ENCODE measurements at regions not wholly inside any gene's neighbourhood (a gene's known extent, or its start where the extent isn't known, plus 50 kb on each side); places are given as distances from the start of the nearest gene placed in this dataset.

DNA sequence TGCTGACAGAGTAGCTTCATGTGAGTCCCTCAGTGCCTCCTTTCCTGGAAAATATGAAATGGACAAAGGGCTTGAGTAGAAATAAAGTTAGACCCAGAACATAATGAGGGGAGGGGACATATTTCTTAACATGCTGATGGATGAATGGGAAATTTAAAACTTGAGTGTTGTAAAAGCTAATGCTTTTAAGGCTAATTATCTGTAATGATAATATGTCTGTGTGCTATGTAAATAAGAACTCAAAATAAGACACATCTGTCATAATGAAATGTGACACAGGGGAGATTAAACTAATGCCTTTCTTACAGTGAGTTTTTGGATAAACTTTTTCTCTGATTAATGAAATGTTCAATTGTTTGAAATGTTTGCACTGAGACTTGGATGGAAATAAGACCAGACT lies 65.8 kb upstream of the RFXAP start:
- H3K27me3 ChIP-seq (ENCODE audit: control insufficient read depth in 1 of 2, insufficient read depth in 1 of 2, low read length in 2 of 2) = peaks cover 0 to 7% of the 10 kb centered on the region in 2 experiments
- H3K4ac ChIP-seq (ENCODE audit: low read depth in 1 of 2, low read length in 2 of 2) = no peak overlapping the region
- H3K36me3 ChIP-seq (ENCODE audit: control insufficient read depth in 1 of 2, insufficient read depth in 2 of 2, low read depth in 1 of 2, low read length in 2 of 2) = no peaks in the 10 kb centered on the region
- H2BK15ac ChIP-seq (ENCODE audit: low read depth, poor library complexity, severe bottlenecking) = no peak overlapping the region
- no peak overlapping the region for H2AFZ ChIP-seq (ENCODE audit: low read depth, low read length)
- H2BK12ac ChIP-seq (ENCODE audit: low read length in 2 of 2) = no peak overlapping the region
- no peak overlapping the region for H3K14ac ChIP-seq (ENCODE audit: low read length in 2 of 2)
- no peak overlapping the region for H3K18ac ChIP-seq (ENCODE audit: low read depth in 1 of 2, low read length in 2 of 2)
- no peak overlapping the region for H2AK5ac ChIP-seq (ENCODE audit: low read length, severe bottlenecking)
- no peak overlapping the region for H3K23ac ChIP-seq (ENCODE audit: low read length in 2 of 2)
- no peak overlapping the region for H3K4me3 ChIP-seq (ENCODE audit: insufficient read depth in 1 of 2, low read depth in 1 of 2, low read length in 2 of 2)
- no peak overlapping the region for H2BK120ac ChIP-seq (ENCODE audit: low read depth, low read length)
- H4K8ac ChIP-seq (ENCODE audit: low read length) = no peak overlapping the region
- no peaks in the 10 kb centered on the region for H3K4me1 ChIP-seq (ENCODE audit: control insufficient read depth, insufficient read depth, low read depth, low read length)
- no peak overlapping the region for H2BK5ac ChIP-seq (ENCODE audit: low read depth, low read length, poor library complexity, severe bottlenecking)
- no peak overlapping the region for H3K27ac ChIP-seq (ENCODE audit: low read length, poor library complexity, severe bottlenecking)
- H3K4me2 ChIP-seq (ENCODE audit: low read length, poor library complexity, severe bottlenecking) = no peak overlapping the region
- peaks cover 4% of the 10 kb centered on the region for H3K9me3 ChIP-seq (ENCODE audit: control insufficient read depth, low read length)
- H3K79me1 ChIP-seq (replicated peaks; ENCODE audit: low read length, poor library complexity, severe bottlenecking) = no peaks in the 10 kb centered on the region
- H3K9ac ChIP-seq (ENCODE audit: low read length) = no peak overlapping the region
- no peak overlapping the region for H4K91ac ChIP-seq (ENCODE audit: low read length)
- DNase-seq = no peak

DNA sequence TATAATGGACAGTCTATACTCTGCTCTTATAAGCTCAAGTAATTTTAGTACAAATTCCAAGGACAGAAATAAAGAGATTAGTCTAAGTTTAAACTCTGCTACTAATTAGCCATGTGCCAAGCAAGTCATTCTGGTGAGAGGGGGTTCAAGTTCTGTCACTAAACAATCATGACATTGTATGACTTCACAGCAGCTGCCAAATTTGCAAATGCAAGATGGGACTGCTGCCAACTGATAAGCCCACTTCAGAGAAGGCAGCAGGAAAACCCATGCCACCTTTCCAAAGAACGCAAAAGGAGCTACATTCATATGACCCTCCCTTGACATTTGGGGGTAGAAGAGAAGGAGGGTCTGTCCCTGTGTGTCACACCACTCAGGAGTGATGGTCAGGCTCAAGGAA lies 60.7 kb upstream of the RFXAP start:
- no peak overlapping the region for H3K4ac ChIP-seq (ENCODE audit: low read depth in 1 of 2, low read length in 2 of 2)
- no peak overlapping the region for H2AK5ac ChIP-seq (ENCODE audit: low read length, severe bottlenecking)
- peaks cover 0 to 7% of the 10 kb centered on the region in 2 experiments for H3K27me3 ChIP-seq (ENCODE audit: control insufficient read depth in 1 of 2, insufficient read depth in 1 of 2, low read length in 2 of 2)
- H3K4me2 ChIP-seq (ENCODE audit: low read length, poor library complexity, severe bottlenecking) = no peak overlapping the region
- H3K79me1 ChIP-seq (replicated peaks; ENCODE audit: low read length, poor library complexity, severe bottlenecking) = no peaks in the 10 kb centered on the region
- no peak overlapping the region for H3K18ac ChIP-seq (ENCODE audit: low read depth in 1 of 2, low read length in 2 of 2)
- H3K14ac ChIP-seq (ENCODE audit: low read length in 2 of 2) = no peak overlapping the region
- DNase-seq = no peak
- H2BK5ac ChIP-seq (ENCODE audit: low read depth, low read length, poor library complexity, severe bottlenecking) = no peak overlapping the region
- no peak overlapping the region for H2BK12ac ChIP-seq (ENCODE audit: low read length in 2 of 2)
- no peak overlapping the region for H2AFZ ChIP-seq (ENCODE audit: low read depth, low read length)
- no peaks in the 10 kb centered on the region for H3K4me1 ChIP-seq (ENCODE audit: control insufficient read depth, insufficient read depth, low read depth, low read length)
- no peak overlapping the region for H2BK120ac ChIP-seq (ENCODE audit: low read depth, low read length)
- no CpG with 5 or more reads among the region's 1 CpG for WGBS
- H4K91ac ChIP-seq (ENCODE audit: low read length) = no peak overlapping the region
- H3K23ac ChIP-seq (ENCODE audit: low read length in 2 of 2) = no peak overlapping the region
- no peak overlapping the region for H3K27ac ChIP-seq (ENCODE audit: low read length, poor library complexity, severe bottlenecking)
- no peaks in the 10 kb centered on the region for H3K36me3 ChIP-seq (ENCODE audit: control insufficient read depth in 1 of 2, insufficient read depth in 2 of 2, low read depth in 1 of 2, low read length in 2 of 2)
- H3K9ac ChIP-seq (ENCODE audit: low read length) = no peak overlapping the region
- H4K8ac ChIP-seq (ENCODE audit: low read length) = no peak overlapping the region
- H3K4me3 ChIP-seq (ENCODE audit: insufficient read depth in 1 of 2, low read depth in 1 of 2, low read length in 2 of 2) = no peak overlapping the region
- peaks cover 4% of the 10 kb centered on the region for H3K9me3 ChIP-seq (ENCODE audit: control insufficient read depth, low read length)
- no peak overlapping the region for H2BK15ac ChIP-seq (ENCODE audit: low read depth, poor library complexity, severe bottlenecking)

DNA sequence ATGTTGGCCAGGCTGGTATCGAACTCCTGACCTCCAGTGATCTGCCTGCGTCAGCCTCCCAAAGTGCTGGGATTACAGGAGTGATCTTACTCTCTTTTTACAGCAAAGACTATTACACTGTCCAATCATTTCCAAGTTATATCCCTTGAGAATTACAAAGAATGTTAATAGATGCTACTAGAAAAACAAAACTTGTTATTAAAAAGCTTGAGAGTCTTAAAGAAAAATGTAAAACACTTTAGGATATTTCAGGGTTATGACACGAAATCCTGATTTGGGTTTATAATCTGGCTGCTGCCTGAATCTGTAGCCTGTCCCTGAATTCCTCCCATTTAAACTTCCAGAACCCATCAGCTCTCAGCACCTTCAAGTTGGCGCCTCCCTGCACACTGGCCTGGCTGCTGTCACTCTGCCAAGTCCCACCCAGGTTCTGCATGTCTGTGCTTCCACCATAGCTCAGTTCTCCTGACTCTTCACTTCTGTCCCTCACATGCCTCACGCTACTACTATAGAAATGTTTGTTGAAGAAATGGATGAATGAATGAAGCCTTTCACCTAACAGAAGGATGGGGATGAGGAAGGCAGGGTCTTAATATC lies 55.8 kb upstream of the RFXAP start:
- Histone ChIP-seq H2BK120ac (ENCODE audit: low read depth, low read length) (no peak overlapping the region), H4K8ac (ENCODE audit: low read length) (no peak overlapping the region), H2AK5ac (ENCODE audit: low read length, severe bottlenecking) (no peak overlapping the region), H2AFZ (ENCODE audit: low read depth, low read length) (no peak overlapping the region), H3K18ac (ENCODE audit: low read depth in 1 of 2, low read length in 2 of 2) (no peak overlapping the region), H3K4me1 (ENCODE audit: control insufficient read depth, insufficient read depth, low read depth, low read length) (no peaks in the 10 kb centered on the region), H3K14ac (ENCODE audit: low read length in 2 of 2) (no peak overlapping the region), H4K91ac (ENCODE audit: low read length) (no peak overlapping the region), H3K36me3 (ENCODE audit: control insufficient read depth in 1 of 2, insufficient read depth in 2 of 2, low read depth in 1 of 2, low read length in 2 of 2) (no peaks in the 10 kb centered on the region), H3K4me2 (ENCODE audit: low read length, poor library complexity, severe bottlenecking) (no peak overlapping the region), H3K9ac (ENCODE audit: low read length) (no peak overlapping the region), H3K27me3 (ENCODE audit: control insufficient read depth in 1 of 2, insufficient read depth in 1 of 2, low read length in 2 of 2) (no peaks in the 10 kb centered on the region), H3K79me1 (replicated peaks; ENCODE audit: low read length, poor library complexity, severe bottlenecking) (no peaks in the 10 kb centered on the region), H2BK5ac (ENCODE audit: low read depth, low read length, poor library complexity, severe bottlenecking) (no peak overlapping the region), H2BK15ac (ENCODE audit: low read depth, poor library complexity, severe bottlenecking) (no peak overlapping the region), H3K9me3 (ENCODE audit: control insufficient read depth, low read length) (peaks cover 8% of the 10 kb centered on the region), H3K4ac (ENCODE audit: low read depth in 1 of 2, low read length in 2 of 2) (no peak overlapping the region), H2BK12ac (ENCODE audit: low read length in 2 of 2) (no peak overlapping the region), H3K4me3 (ENCODE audit: insufficient read depth in 1 of 2, low read depth in 1 of 2, low read length in 2 of 2) (no peak overlapping the region), H3K27ac (ENCODE audit: low read length, poor library complexity, severe bottlenecking) (no peak overlapping the region), H3K23ac (ENCODE audit: low read length in 2 of 2) (no peak overlapping the region)
- DNase-seq = no peak
- WGBS = 48% methylated on average over 2 of the region's 5 CpGs

DNA sequence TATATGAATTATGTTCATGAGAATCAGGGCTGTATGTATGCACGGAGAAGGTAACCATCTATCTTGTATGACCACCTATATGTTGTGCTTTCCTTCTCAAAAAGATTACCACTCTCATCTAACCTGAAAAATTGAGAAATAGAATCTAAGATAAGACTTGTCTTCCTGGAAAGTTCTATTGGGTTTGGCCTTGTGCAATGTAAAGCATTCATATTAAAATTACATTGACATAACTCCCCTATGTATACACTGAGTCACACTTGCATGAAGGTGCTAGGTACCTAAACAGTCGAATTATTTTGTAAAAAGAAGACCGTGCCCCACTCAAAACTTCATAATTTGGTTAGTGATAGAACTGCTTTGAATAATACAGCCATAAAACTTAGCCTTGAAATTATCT lies 54.5 kb upstream of the RFXAP start:
- DNase-seq = no peak
- H3K9me3 ChIP-seq (ENCODE audit: control insufficient read depth, low read length) = peaks cover 8% of the 10 kb centered on the region
- no peak overlapping the region for H2AK5ac ChIP-seq (ENCODE audit: low read length, severe bottlenecking)
- no peaks in the 10 kb centered on the region for H3K36me3 ChIP-seq (ENCODE audit: control insufficient read depth in 1 of 2, insufficient read depth in 2 of 2, low read depth in 1 of 2, low read length in 2 of 2)
- H3K79me1 ChIP-seq (replicated peaks; ENCODE audit: low read length, poor library complexity, severe bottlenecking) = no peaks in the 10 kb centered on the region
- H3K4ac ChIP-seq (ENCODE audit: low read depth in 1 of 2, low read length in 2 of 2) = no peak overlapping the region
- no peak overlapping the region for H2BK12ac ChIP-seq (ENCODE audit: low read length in 2 of 2)
- no peaks in the 10 kb centered on the region for H3K4me1 ChIP-seq (ENCODE audit: control insufficient read depth, insufficient read depth, low read depth, low read length)
- no peak overlapping the region for H3K4me2 ChIP-seq (ENCODE audit: low read length, poor library complexity, severe bottlenecking)
- H2BK120ac ChIP-seq (ENCODE audit: low read depth, low read length) = no peak overlapping the region
- H3K27me3 ChIP-seq (ENCODE audit: control insufficient read depth in 1 of 2, insufficient read depth in 1 of 2, low read length in 2 of 2) = no peaks in the 10 kb centered on the region
- H4K91ac ChIP-seq (ENCODE audit: low read length) = no peak overlapping the region
- no peak overlapping the region for H4K8ac ChIP-seq (ENCODE audit: low read length)
- no peak overlapping the region for H2AFZ ChIP-seq (ENCODE audit: low read depth, low read length)
- no peak overlapping the region for H3K14ac ChIP-seq (ENCODE audit: low read length in 2 of 2)
- no peak overlapping the region for H3K23ac ChIP-seq (ENCODE audit: low read length in 2 of 2)
- no peak overlapping the region for H3K27ac ChIP-seq (ENCODE audit: low read length, poor library complexity, severe bottlenecking)
- WGBS = 100% methylated on average over 1 of the region's 3 CpGs
- H2BK15ac ChIP-seq (ENCODE audit: low read depth, poor library complexity, severe bottlenecking) = no peak overlapping the region
- H2BK5ac ChIP-seq (ENCODE audit: low read depth, low read length, poor library complexity, severe bottlenecking) = no peak overlapping the region
- no peak overlapping the region for H3K9ac ChIP-seq (ENCODE audit: low read length)
- no peak overlapping the region for H3K18ac ChIP-seq (ENCODE audit: low read depth in 1 of 2, low read length in 2 of 2)
- H3K4me3 ChIP-seq (ENCODE audit: insufficient read depth in 1 of 2, low read depth in 1 of 2, low read length in 2 of 2) = no peak overlapping the region

Data from mesenchymal stem cell (in vitro differentiated cells and primary cell).